HepG2 (cell line): ENCODE measurements at regions not wholly inside any gene's neighbourhood (a gene's known extent, or its start where the extent isn't known, plus 50 kb on each side); places are given as distances from the start of the nearest gene placed in this dataset.

ENCODE experiments used
- ATAC-seq: fragments of 200-7000 bp; cut with Tn5 transposase; 3 replicates; pipeline ENCODE4 v1.9.1; 2020; ENCODE audit warnings: mild to moderate bottlenecking, moderate library complexity
- BruUV-seq: library from RNA; stranded (reverse); fragments of 400-500 nt; replicated peaks from 2 replicates; lab custom pipeline; 2021; lab: Mats Ljungman, UMichigan
- CTCF ChIA-PET: fragments of 300-600 bp; formaldehyde crosslinking; extraction: SDS; loops from one replicate; lab custom pipeline; 2021; ENCODE audit warnings: low total read pairs, inconsistent platforms, low intra/inter-chr PET ratio; lab: Yijun Ruan, JAX
- POLR2A ChIA-PET: fragments of 350-600 bp; sonication (Branson Sonifier 250); formaldehyde crosslinking; loops from one replicate; lab custom pipeline; 2020; ENCODE audit warnings: antibody characterized with exemption, inconsistent platforms; lab: Yijun Ruan, JAX
- DNase-seq: peaks from one replicate; pipeline ENCODE4 v3.0.0-alpha.2; 2015; ENCODE audit warnings: low spot score
- FAIRE-seq: peaks from 3 replicates; lab custom pipeline; 2011; peaks lifted over from hg19 to GRCh38; lab: Jason Lieb, UNC
- H2AFZ ChIP-seq: one replicate; pipeline ENCODE4 v1.6.1; 2011; ENCODE audit warnings: low read length, inconsistent platforms
- H3K27ac ChIP-seq: fragments of 300-600 bp; 3 replicates; pipeline ENCODE4 v1.8.0; 2011; ENCODE audit warnings: mixed run types, mild to moderate bottlenecking, mixed read lengths, low read length, inconsistent platforms; ENCODE audit not compliant: insufficient read depth; ENCODE audit errors: extremely low read length
- H3K27me3 ChIP-seq, 2 experiments: fragments of 200-600 bp in 1 of 2; 2 replicates in 1 of 2; 3 replicates in 1 of 2; pipeline versions ENCODE4 v1.6.0 to v1.8.0; 2011; ENCODE audit warnings: low read length in 2 of 2, mild to moderate bottlenecking in 2 of 2, moderate library complexity in 2 of 2, inconsistent platforms in 1 of 2; ENCODE audit not compliant: insufficient read depth in 2 of 2, control insufficient read depth in 1 of 2
- H3K36me3 ChIP-seq, 2 experiments: fragments of 200-600 bp in 1 of 2; replicated peaks in 1 of 2; 2 replicates in 1 of 2; 3 replicates in 1 of 2; pipeline versions ENCODE4 v1.5.1 to v1.8.0; 2011; ENCODE audit warnings: low read length in 2 of 2, inconsistent platforms in 1 of 2; ENCODE audit not compliant: insufficient read depth in 2 of 2, control insufficient read depth in 1 of 2
- H3K4me1 ChIP-seq: 2 replicates; pipeline ENCODE4 v1.5.1; 2012; ENCODE audit warnings: low read length, inconsistent platforms; ENCODE audit not compliant: insufficient read depth
- H3K4me2 ChIP-seq: 2 replicates; pipeline ENCODE4 v1.6.0; 2011; ENCODE audit warnings: low read depth, low read length, inconsistent platforms
- H3K4me3 ChIP-seq, 3 experiments: fragments of 200-600 bp in 1 of 3; sonication (generic), shearing (Covaris generic) in 1 of 3; replicated peaks in 1 of 3; 2 replicates each; pipeline ENCODE4 v1.5.1; 2011 to 2016; ENCODE audit warnings: low read length in 3 of 3, inconsistent platforms in 2 of 3, low read depth in 2 of 3, mild to moderate bottlenecking in 2 of 3, control low read depth in 1 of 3, mixed read lengths in 1 of 3; ENCODE audit not compliant: insufficient read depth in 1 of 3
- H3K79me2 ChIP-seq: one replicate; pipeline ENCODE4 v1.6.1; 2011; ENCODE audit warnings: low read length, inconsistent platforms; ENCODE audit not compliant: insufficient read depth
- H3K9ac ChIP-seq: 2 replicates; pipeline ENCODE4 v1.6.0; 2011; ENCODE audit warnings: mild to moderate bottlenecking, low read depth, low read length, inconsistent platforms; ENCODE audit not compliant: insufficient read depth
- H3K9me3 ChIP-seq: 2 replicates; pipeline ENCODE4 v1.5.1; 2012; ENCODE audit warnings: mild to moderate bottlenecking, low read length
- H4K20me1 ChIP-seq: 2 replicates; pipeline ENCODE4 v1.6.0; 2011; ENCODE audit warnings: inconsistent platforms, mild to moderate bottlenecking, low read length, moderate library complexity; ENCODE audit not compliant: insufficient read depth
- AHR ChIP-seq: IDR thresholded peaks from 2 replicates; pipeline ENCODE4 v1.6.1; 2018; ENCODE audit warnings: missing genetic modification reagents, missing compliant biosample characterization
- ATM ChIP-seq: fragments of 450-650 bp; IDR thresholded peaks from 2 replicates; pipeline ENCODE4 v1.7.1; 2017; ENCODE audit warnings: mild to moderate bottlenecking, borderline replicate concordance
- CC2D1A ChIP-seq: sonication (generic); formaldehyde crosslinking; IDR thresholded peaks from 2 replicates; pipeline ENCODE4 v1.8.1; 2023; ENCODE audit warnings: mild to moderate bottlenecking, missing genetic modification reagents
- CSRNP1 ChIP-seq: sonication (generic); formaldehyde crosslinking; IDR thresholded peaks from 2 replicates; pipeline ENCODE4 v1.8.1; 2023; ENCODE audit warnings: mild to moderate bottlenecking, missing genetic modification reagents
- E2F1 ChIP-seq: sonication (generic); formaldehyde crosslinking; IDR thresholded peaks from 2 replicates; pipeline ENCODE4 v1.5.0; 2020; ENCODE audit warnings: missing genetic modification reagents
- ELF1 ChIP-seq: sonication (generic); formaldehyde crosslinking; IDR thresholded peaks from 2 replicates; pipeline ENCODE4 v1.4.0; 2020; ENCODE audit warnings: missing genetic modification reagents
- ETV5 ChIP-seq: IDR thresholded peaks from 2 replicates; pipeline ENCODE4 v1.6.1; 2018; ENCODE audit warnings: missing biosample characterization, missing genetic modification reagents, inconsistent platforms, borderline replicate concordance
- JUND ChIP-seq: sonication (generic); formaldehyde crosslinking; IDR thresholded peaks from 2 replicates; pipeline ENCODE4 v1.8.0; 2022; ENCODE audit warnings: mild to moderate bottlenecking, missing genetic modification reagents
- MIER2 ChIP-seq: IDR thresholded peaks from 2 replicates; pipeline ENCODE4 v1.6.1; 2016; ENCODE audit warnings: missing biosample characterization, missing genetic modification reagents
- MXI1 ChIP-seq: IDR thresholded peaks from 3 replicates; pipeline ENCODE4 v1.6.1; 2012; ENCODE audit warnings: low read depth, low read length, inconsistent platforms, borderline replicate concordance
- NCOA2 ChIP-seq: sonication (generic); formaldehyde crosslinking; IDR thresholded peaks from 2 replicates; pipeline ENCODE4 v1.8.0; 2022; ENCODE audit warnings: inconsistent platforms
- NCOR1 ChIP-seq: fragments of 200-600 bp; sonication (generic); IDR thresholded peaks from 2 replicates; pipeline ENCODE4 v1.7.0; 2017; ENCODE audit warnings: antibody characterized with exemption, low read length, borderline replicate concordance
- SMAD3 ChIP-seq: sonication (generic); formaldehyde crosslinking; IDR thresholded peaks from 2 replicates; pipeline ENCODE4 v1.4.0; 2020; ENCODE audit warnings: missing genetic modification reagents
- TARDBP ChIP-seq: sonication (generic); formaldehyde crosslinking; IDR thresholded peaks from 2 replicates; pipeline ENCODE4 v1.8.0; 2022; ENCODE audit warnings: mild to moderate bottlenecking, missing genetic modification reagents
- TFDP2 ChIP-seq: sonication (generic); formaldehyde crosslinking; IDR thresholded peaks from 2 replicates; pipeline ENCODE4 v1.4.0; 2020; ENCODE audit warnings: missing genetic modification reagents
- ZC3H13 ChIP-seq: sonication (generic); formaldehyde crosslinking; IDR thresholded peaks from 2 replicates; pipeline ENCODE4 v1.8.1; 2023; ENCODE audit warnings: mild to moderate bottlenecking, missing genetic modification reagents, moderate library complexity
- ZFP36L1 ChIP-seq: sonication (generic); formaldehyde crosslinking; IDR thresholded peaks from 2 replicates; pipeline ENCODE4 v1.8.0; 2022; ENCODE audit warnings: mild to moderate bottlenecking, missing genetic modification reagents, moderate library complexity
- ZNF235 ChIP-seq: sonication (generic); formaldehyde crosslinking; IDR thresholded peaks from 2 replicates; pipeline ENCODE4 v1.8.1; 2023; ENCODE audit warnings: mild to moderate bottlenecking, missing genetic modification reagents, borderline replicate concordance
- ZNF33A ChIP-seq: sonication (generic); formaldehyde crosslinking; IDR thresholded peaks from 2 replicates; pipeline ENCODE4 v1.5.1; 2020; ENCODE audit warnings: missing genetic modification reagents, mild to moderate bottlenecking, moderate library complexity, borderline replicate concordance
- ZNF672 ChIP-seq: sonication (generic); formaldehyde crosslinking; IDR thresholded peaks from 2 replicates; pipeline ENCODE4 v1.8.1; 2022; ENCODE audit warnings: missing genetic modification reagents
- ZNF709 ChIP-seq: sonication (generic); formaldehyde crosslinking; IDR thresholded peaks from 2 replicates; pipeline ENCODE4 v1.5.0; 2020; ENCODE audit warnings: mild to moderate bottlenecking, missing genetic modification reagents
- in situ Hi-C: cut with HindIII; loops from 2 replicates; pipeline ENCODE4 v1.10.0; 2017; ENCODE audit warnings: low pct_unique_long_range_greater_than_20kb; ENCODE audit not compliant: extremely low pct_ligation_motif_present
- intact Hi-C: fragments of 100-400 bp; cut with micrococcal nuclease; formaldehyde crosslinking; loops from one replicate; pipeline ENCODE4 v1.10.0; 2022; ENCODE audit not compliant: unreplicated experiment

GRCh38 chr12:17352164-17352563 lies 737.8 kb downstream of the RERGL start (continued):
- TF ChIP-seq ZC3H13 (CRISPR knock-in tag) (no peak), SMAD3 (CRISPR knock-in tag) (no peak), TARDBP (CRISPR knock-in tag) (no peak), CC2D1A (CRISPR knock-in tag) (no peak), ELF1 (CRISPR knock-in tag) (no peak), TFDP2 (CRISPR knock-in tag) (no peak), NCOR1 (no peak), ZNF33A (CRISPR knock-in tag) (no peak), CSRNP1 (no peak), AHR (no peak)

- no peak for FAIRE-seq
- POLR2A ChIA-PET: no interaction called here
- Histone ChIP-seq H3K9ac (no peak overlapping the region), H3K4me1 (no peaks in the 10 kb centered on the region), H3K9me3 (peaks cover 49% of the 10 kb centered on the region), H3K79me2 (no peaks in the 10 kb centered on the region), H3K27me3 (no peaks in the 10 kb centered on the region; a peak in 1 of 5 replicates), H3K36me3 (no peaks in the 10 kb centered on the region), H3K4me2 (no peak overlapping the region), H2AFZ (no peak overlapping the region), H3K4me3 (no peak overlapping the region), H3K27ac (no peak overlapping the region), H4K20me1 (no peaks in the 10 kb centered on the region)
- TF ChIP-seq MXI1: no peak
- TF ChIP-seq JUND: no peak
- no peak for TF ChIP-seq ZNF709 (CRISPR knock-in tag)
- no peak for TF ChIP-seq ATM
- TF ChIP-seq ETV5 (CRISPR knock-in tag): no peak
- TF ChIP-seq ZNF235 (CRISPR knock-in tag): no peak
- no peak for TF ChIP-seq MIER2 (CRISPR knock-in tag)
- no peak for TF ChIP-seq E2F1 (CRISPR knock-in tag)
- no peak for TF ChIP-seq ZNF672 (CRISPR knock-in tag)
- TF ChIP-seq ZFP36L1 (CRISPR knock-in tag): no peak
- TF ChIP-seq NCOA2 (CRISPR knock-in tag): no peak
- CTCF ChIA-PET: no interaction called here
- BruUV-seq: no TSS peak
- intact Hi-C loops (no loop called here), in situ Hi-C loops (no loop called here)
- DNase-seq: no peak
- ATAC-seq: no peak
These were observed 741.7 kb downstream of the RERGL start for GRCh38 chr12:17348311-17348710.
